ENCODE measurements at regions not wholly inside any gene's neighbourhood (a gene's known extent, or its start where the extent isn't known, plus 50 kb on each side); places are given as distances from the start of the nearest gene placed in this dataset.
"Not testable (repeated sequence)": the region's sequence is repeated elsewhere in the genome, so short reads cannot be mapped to it uniquely, and the experiment has no call there.

DNA sequence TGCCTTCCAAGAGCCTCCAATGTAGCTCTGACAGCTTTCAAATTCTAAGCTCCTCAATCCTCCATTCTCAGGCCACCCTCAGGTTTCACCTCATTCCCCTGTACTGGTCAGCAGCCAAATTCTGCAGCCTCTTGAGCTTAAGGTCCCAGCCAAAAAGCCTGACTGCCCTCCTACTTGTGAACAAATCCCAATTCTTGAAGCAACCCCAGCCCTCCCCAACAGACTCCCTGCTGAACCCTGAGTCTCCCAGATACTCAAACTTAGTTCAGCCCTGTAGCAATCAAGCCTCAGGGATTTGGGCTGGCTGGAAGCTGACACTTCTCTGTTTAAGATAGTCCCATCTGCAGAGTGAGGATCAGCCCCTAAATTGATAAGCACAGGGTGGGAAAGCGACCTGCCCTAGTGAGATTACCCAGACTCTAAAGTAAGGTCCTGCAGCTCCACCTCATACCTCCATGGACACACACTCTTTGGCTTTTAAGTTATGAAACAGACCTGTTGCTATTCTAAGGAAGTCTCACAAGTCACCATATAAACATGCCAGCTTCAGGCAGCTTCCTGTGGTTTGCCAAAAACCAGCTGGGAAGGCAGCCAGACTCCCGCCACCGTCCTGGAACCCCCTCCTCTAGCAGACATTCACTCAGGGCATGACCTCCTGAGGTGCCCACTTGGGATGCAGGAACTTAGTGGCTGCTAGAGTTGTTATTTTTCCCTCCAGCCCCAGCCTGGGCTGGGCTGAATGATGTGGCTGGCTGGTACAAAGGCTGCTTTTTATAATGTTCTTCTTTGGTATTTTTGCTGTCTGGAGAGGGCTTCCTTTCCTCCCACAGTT is 82.5 kb upstream of the PICALM start:
- peak overlapping the region; percentile 21 for H3K27ac Mint-ChIP-seq
- H3K27me3 Mint-ChIP-seq (ENCODE audit: low read depth) = no peaks in the 10 kb centered on the region
- intact Hi-C loops (cut with micrococcal nuclease) = no loop called here
- no peaks in the 10 kb centered on the region for H3K36me3 Mint-ChIP-seq (ENCODE audit: low read depth)
- no peak overlapping the region for H3K4me3 Mint-ChIP-seq (ENCODE audit: low read depth)
- no peaks in the 10 kb centered on the region for H3K9me3 Mint-ChIP-seq
- H3K4me1 Mint-ChIP-seq (ENCODE audit: low read depth) = peaks cover 26% of the 10 kb centered on the region
- no peak for DNase-seq (ENCODE audit: low spot score)

DNA sequence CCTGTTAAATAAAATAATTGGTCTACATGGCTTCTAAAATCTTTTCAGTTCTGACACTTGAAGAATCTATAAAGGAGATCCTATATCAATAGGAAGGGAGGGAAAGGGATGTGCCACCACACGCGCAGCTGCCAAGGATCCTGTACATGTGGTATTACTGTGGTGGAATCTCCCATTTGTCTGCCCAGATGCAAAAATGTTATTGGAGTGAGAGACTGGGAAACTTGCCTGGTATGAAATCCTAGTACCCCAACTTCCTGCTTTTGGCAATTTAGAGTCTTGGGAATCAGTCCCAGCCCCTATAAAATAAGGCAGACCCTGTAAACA is 81.9 kb upstream of the PICALM start:
- Mint-ChIP-seq H3K4me3 (ENCODE audit: low read depth) (no peak overlapping the region), H3K27ac (no peak overlapping the region), H3K27me3 (ENCODE audit: low read depth) (no peaks in the 10 kb centered on the region), H3K4me1 (ENCODE audit: low read depth) (peaks cover 23% of the 10 kb centered on the region), H3K9me3 (no peaks in the 10 kb centered on the region), H3K36me3 (ENCODE audit: low read depth) (no peaks in the 10 kb centered on the region)
- DNase-seq (ENCODE audit: low spot score) = no peak
- intact Hi-C loops (cut with micrococcal nuclease) = no loop called here

- intact Hi-C loops (cut with micrococcal nuclease) = no loop called here
- Mint-ChIP-seq H3K9me3 (no peaks in the 10 kb centered on the region), H3K36me3 (ENCODE audit: low read depth) (no peaks in the 10 kb centered on the region), H3K27me3 (ENCODE audit: low read depth) (no peaks in the 10 kb centered on the region), H3K4me3 (ENCODE audit: low read depth) (no peak overlapping the region), H3K4me1 (ENCODE audit: low read depth) (peaks cover 29% of the 10 kb centered on the region), H3K27ac (no peak overlapping the region)
- no peak for DNase-seq (ENCODE audit: low spot score)
Observed at GRCh38 chr11:86149792-86150191, 80.9 kb upstream of the PICALM start.

DNA sequence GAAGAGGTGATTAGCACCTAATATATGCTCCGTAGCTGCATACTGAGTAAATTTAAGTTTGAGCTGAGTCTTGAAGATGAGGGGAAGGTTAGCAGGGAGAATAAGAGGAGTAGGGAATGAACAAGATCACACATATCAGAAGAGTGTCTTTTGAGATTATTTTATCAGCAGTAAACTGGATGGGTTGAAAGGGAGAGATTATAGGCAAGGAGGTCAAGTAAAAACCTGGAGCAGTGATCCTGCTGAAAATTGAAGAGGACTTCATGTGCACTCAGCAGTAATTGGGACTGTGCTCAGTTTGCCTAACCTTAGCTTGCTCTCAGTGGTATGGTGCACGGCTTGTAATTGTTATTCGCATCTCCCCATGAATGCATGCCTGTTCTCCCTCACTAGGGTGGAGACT is 79.5 kb upstream of the PICALM start:
- DNase-seq (ENCODE audit: low spot score) = no peak

GRCh38 chr11:86147004-86147403 is 78.1 kb upstream of the PICALM start:
- peaks cover 44% of the 10 kb centered on the region for H3K4me1 Mint-ChIP-seq (ENCODE audit: low read depth)
- H3K9me3 Mint-ChIP-seq = peaks cover 5% of the 10 kb centered on the region
- intact Hi-C loops (cut with micrococcal nuclease) = no loop called here
- no peak overlapping the region for H3K4me3 Mint-ChIP-seq (ENCODE audit: low read depth)
- no peaks in the 10 kb centered on the region for H3K27me3 Mint-ChIP-seq (ENCODE audit: low read depth)
- H3K36me3 Mint-ChIP-seq (ENCODE audit: low read depth) = peaks cover 6% of the 10 kb centered on the region
- DNase-seq (ENCODE audit: low spot score) = no peak
- no peak overlapping the region for H3K27ac Mint-ChIP-seq

More for the DNA sequence above, 79.5 kb upstream of the PICALM start:
- intact Hi-C loops (cut with micrococcal nuclease) = no loop called here
- no peak overlapping the region for H3K27ac Mint-ChIP-seq
- H3K4me3 Mint-ChIP-seq (ENCODE audit: low read depth) = no peak overlapping the region
- H3K9me3 Mint-ChIP-seq = no peaks in the 10 kb centered on the region
- no peaks in the 10 kb centered on the region for H3K27me3 Mint-ChIP-seq (ENCODE audit: low read depth)
- H3K4me1 Mint-ChIP-seq (ENCODE audit: low read depth) = peaks cover 41% of the 10 kb centered on the region
- H3K36me3 Mint-ChIP-seq (ENCODE audit: low read depth) = peaks cover 3% of the 10 kb centered on the region

DNA sequence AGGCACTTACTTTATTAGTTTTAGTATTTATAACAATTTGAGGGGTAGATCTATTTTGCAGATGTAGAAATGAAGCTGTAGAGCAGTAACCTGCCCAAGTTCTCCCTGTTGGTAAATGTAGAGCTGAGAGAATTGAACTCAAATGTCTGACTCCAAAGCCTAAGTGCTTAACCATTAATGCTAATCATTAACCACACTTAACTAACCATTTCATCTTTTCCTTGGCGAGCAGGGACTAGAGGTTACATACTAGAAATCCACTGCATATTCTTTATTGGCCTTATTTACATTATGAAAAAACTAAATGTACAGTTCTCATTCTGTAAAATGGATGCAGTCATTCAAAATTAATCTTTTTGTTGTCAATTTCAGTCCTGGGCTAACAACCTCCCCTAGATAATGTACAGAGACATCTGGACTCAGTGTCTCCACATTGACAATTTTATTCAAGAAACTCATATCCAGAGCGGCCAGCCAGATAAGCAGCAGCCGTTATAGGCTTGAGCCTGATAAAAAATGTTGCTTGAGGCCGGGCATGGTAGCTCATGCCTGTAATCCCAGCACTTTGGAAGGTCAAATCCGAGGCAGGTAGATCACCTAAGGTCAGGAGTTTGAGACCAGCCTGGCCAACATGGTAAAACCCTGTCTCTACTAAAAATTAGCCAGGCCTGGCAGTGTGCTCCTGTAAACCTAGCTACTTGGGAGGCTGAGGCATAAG is 76.7 kb upstream of the PICALM start:
- Mint-ChIP-seq H3K27me3 (ENCODE audit: low read depth) (no peaks in the 10 kb centered on the region), H3K4me1 (ENCODE audit: low read depth) (peaks cover 44% of the 10 kb centered on the region), H3K27ac (no peak overlapping the region), H3K36me3 (ENCODE audit: low read depth) (peaks cover 6% of the 10 kb centered on the region), H3K9me3 (peaks cover 5% of the 10 kb centered on the region), H3K4me3 (ENCODE audit: low read depth) (no peak overlapping the region)
- no peak for DNase-seq (ENCODE audit: low spot score)
- intact Hi-C loops (cut with micrococcal nuclease) = no loop called here

GRCh38 chr11:86144846-86145245 is 76.0 kb upstream of the PICALM start:
- H3K27me3 Mint-ChIP-seq (ENCODE audit: low read depth) = no peaks in the 10 kb centered on the region
- H3K4me3 Mint-ChIP-seq (ENCODE audit: low read depth) = no peak overlapping the region
- H3K4me1 Mint-ChIP-seq (ENCODE audit: low read depth) = peaks cover 50% of the 10 kb centered on the region
- H3K36me3 Mint-ChIP-seq (ENCODE audit: low read depth) = peaks cover 6% of the 10 kb centered on the region
- H3K27ac Mint-ChIP-seq = peak overlapping the region; percentile 2
- H3K9me3 Mint-ChIP-seq = peaks cover 5% of the 10 kb centered on the region
- intact Hi-C loops (cut with micrococcal nuclease) = no loop called here
- no peak for DNase-seq (ENCODE audit: low spot score)

DNA sequence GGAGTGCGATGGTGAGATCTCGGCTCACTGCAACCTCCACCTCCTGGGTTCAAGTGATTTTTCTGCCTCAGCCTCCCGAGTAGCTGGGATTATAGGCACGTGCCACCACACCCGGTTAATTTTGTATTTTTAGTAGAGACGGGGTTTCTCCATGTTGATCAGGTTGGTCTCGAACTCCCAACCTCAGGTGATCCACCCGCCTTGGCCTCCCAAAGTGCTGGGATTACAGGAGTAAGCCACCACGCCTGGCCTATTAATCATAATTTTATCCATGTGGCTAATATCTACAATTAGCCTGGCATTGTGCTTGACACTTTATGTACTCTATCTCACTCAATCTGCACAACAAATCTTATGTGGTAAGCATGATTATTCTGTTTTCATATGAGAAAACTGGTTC is 75.2 kb upstream of the PICALM start:
- not testable (repeated sequence) for H3K9me3 Mint-ChIP-seq; H3K4me3 Mint-ChIP-seq (ENCODE audit: low read depth)

DNA sequence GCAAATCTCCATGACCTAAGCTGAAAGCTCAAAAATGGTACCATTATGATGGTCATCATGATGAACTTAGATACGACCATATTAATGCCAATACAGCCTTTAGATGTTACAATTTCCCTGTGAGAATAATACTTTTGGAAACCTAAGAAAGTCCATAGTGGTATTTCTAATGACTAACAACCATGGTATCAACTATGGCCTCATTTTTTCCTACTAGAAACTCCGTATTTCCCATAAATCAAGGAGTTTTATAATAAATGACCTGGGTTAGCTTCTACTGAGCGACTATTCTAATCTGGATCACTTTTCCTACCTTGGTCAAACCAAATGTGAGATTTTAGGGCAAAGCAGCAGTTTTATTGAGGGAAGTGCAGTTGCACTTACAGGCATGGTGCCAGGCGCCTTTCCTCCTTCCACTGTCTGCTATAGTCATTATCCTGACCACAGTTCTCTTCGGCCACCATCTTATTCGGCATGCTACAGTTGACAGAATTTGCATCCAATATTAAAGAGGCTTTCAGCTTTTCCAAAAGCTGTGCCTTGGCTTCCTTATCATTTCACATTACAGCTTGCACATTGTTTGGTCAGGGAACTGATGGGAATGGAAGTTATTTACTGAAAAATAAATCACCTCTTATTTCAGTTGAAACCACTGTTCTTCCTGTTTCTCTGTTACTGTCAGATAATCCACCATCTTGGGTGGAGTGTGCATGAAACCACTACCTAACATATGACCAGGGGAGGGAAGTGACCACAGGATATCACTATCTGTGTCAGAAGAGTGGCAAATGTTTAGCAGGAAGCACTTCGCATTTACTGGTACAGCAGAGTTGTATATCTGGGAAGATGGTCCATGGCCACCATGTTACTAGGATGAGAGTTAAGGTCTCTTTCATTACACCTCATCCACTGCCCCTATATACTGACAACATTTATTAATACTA is 74.5 kb upstream of the PICALM start:
- Mint-ChIP-seq H3K27me3 (ENCODE audit: low read depth) (no peaks in the 10 kb centered on the region), H3K27ac (peak overlapping the region; percentile 38), H3K9me3 (peaks cover 5% of the 10 kb centered on the region), H3K4me1 (ENCODE audit: low read depth) (peaks cover 62% of the 10 kb centered on the region), H3K36me3 (ENCODE audit: low read depth) (peaks cover 6% of the 10 kb centered on the region), H3K4me3 (ENCODE audit: low read depth) (no peak overlapping the region)
- peak; percentile 16 for DNase-seq (ENCODE audit: low spot score)
- intact Hi-C loops (cut with micrococcal nuclease) = no loop called here

More for the DNA sequence above, 75.2 kb upstream of the PICALM start:
- H3K36me3 Mint-ChIP-seq (ENCODE audit: low read depth); intact Hi-C loops (cut with micrococcal nuclease); H3K27me3 Mint-ChIP-seq (ENCODE audit: low read depth); DNase-seq (ENCODE audit: low spot score): not testable (repeated sequence)
- Mint-ChIP-seq H3K27ac (peak overlapping the region; percentile 2), H3K4me1 (ENCODE audit: low read depth) (peaks cover 55% of the 10 kb centered on the region)

GRCh38 chr11:86142170-86142569 is 73.3 kb upstream of the PICALM start:
- Mint-ChIP-seq H3K27ac (peak overlapping the region; percentile 62), H3K36me3 (ENCODE audit: low read depth) (peaks cover 6% of the 10 kb centered on the region), H3K9me3 (peaks cover 5% of the 10 kb centered on the region), H3K27me3 (ENCODE audit: low read depth) (no peaks in the 10 kb centered on the region), H3K4me3 (ENCODE audit: low read depth) (no peak overlapping the region), H3K4me1 (ENCODE audit: low read depth) (peaks cover 66% of the 10 kb centered on the region)
- DNase-seq (ENCODE audit: low spot score) = no peak
- intact Hi-C loops (cut with micrococcal nuclease) = no loop called here

- no peak overlapping the region for H3K4me3 Mint-ChIP-seq (ENCODE audit: low read depth)
- H3K36me3 Mint-ChIP-seq (ENCODE audit: low read depth) = peaks cover 6% of the 10 kb centered on the region
- H3K4me1 Mint-ChIP-seq (ENCODE audit: low read depth) = peaks cover 66% of the 10 kb centered on the region
- H3K27me3 Mint-ChIP-seq (ENCODE audit: low read depth) = no peaks in the 10 kb centered on the region
- no peak for DNase-seq (ENCODE audit: low spot score)
- intact Hi-C loops (cut with micrococcal nuclease) = no loop called here
- H3K9me3 Mint-ChIP-seq = peaks cover 5% of the 10 kb centered on the region
- H3K27ac Mint-ChIP-seq = peak overlapping the region; percentile 62
Observed at GRCh38 chr11:86141727-86142126, 72.8 kb upstream of the PICALM start.

DNA sequence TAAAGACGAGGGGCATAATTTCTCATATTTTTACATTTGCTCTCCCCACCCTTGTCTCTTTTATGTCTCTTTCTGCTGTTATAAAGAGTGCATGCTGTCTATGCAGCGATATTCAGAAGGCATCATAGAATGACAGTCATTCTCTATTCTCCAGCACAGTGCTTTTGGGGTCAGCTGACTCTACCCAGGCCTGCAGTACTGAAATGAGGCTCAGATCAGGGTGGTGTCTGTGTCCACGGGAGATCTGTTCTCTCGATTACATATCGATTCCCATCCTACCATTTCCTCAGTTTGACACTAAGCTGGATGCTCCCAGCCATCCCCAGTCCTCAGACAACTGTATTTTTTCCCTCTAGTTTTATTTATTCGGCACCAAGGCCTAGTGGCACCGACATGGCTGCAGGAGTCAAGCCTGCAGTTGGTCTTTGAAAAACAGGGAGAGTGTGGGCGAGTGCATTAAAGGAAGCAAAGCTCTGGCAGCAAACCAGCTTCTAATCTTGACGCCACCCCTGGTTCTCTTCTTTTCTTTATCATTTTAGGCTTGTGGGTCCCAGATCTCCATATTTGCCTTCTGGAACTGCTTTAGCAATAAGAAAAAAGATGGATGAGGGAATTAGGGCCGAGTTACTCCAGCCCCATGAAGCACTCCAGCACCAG is 71.6 kb upstream of the PICALM start:
- Mint-ChIP-seq H3K9me3 (peaks cover 5% of the 10 kb centered on the region), H3K27me3 (ENCODE audit: low read depth) (no peaks in the 10 kb centered on the region), H3K36me3 (ENCODE audit: low read depth) (peaks cover 6% of the 10 kb centered on the region), H3K27ac (peak overlapping the region; percentile 61), H3K4me1 (ENCODE audit: low read depth) (peaks cover 69% of the 10 kb centered on the region), H3K4me3 (ENCODE audit: low read depth) (no peak overlapping the region)
- DNase-seq (ENCODE audit: low spot score) = no peak
- intact Hi-C loops (cut with micrococcal nuclease) = no loop called here

All from activated T-helper 2 cell treated with anti-CD3 and anti-CD28 coated beads, Interferon-gamma antibody, Interleukin-2, Interleukin-4, amounts not matched to agents 10 μg/mL and 5 μg/mL and 100 μg/mL, durations not matched to agents 14 hours and 24 hours and 36 hours (primary cell).